Ascending aorta (tissue), 2 donors: ENCODE measurements at regions not wholly inside any gene's neighbourhood (a gene's known extent, or its start where the extent isn't known, plus 50 kb on each side); places are given as distances from the start of the nearest gene placed in this dataset.

ENCODE experiments used
- DNase-seq, 2 donors: peaks; one replicate each; pipeline ENCODE4 v3.0.0-alpha.2; 2019; ENCODE audit warnings: low spot score in 2 of 2
- H3K27ac ChIP-seq, 2 donors: fragments of 200-600 bp; sonication (generic); one replicate each; pipeline ENCODE4 v1.5.1; 2016 to 2017; ENCODE audit warnings: mild to moderate bottlenecking in 1 of 2
- H3K27me3 ChIP-seq: fragments of 200-600 bp; sonication (generic); one replicate; pipeline ENCODE4 v1.5.1; 2017
- H3K36me3 ChIP-seq, 2 donors: fragments of 200-600 bp; sonication (generic); one replicate each; pipeline ENCODE4 v1.5.1; 2016
- H3K4me1 ChIP-seq, 2 donors: fragments of 200-600 bp; sonication (generic); one replicate each; pipeline ENCODE4 v1.5.1; 2016 to 2017; ENCODE audit warnings: mild to moderate bottlenecking in 1 of 2
- H3K4me3 ChIP-seq, 2 donors: fragments of 200-600 bp; sonication (generic); one replicate each; pipeline ENCODE4 v1.5.1; 2016 to 2017; ENCODE audit warnings: mild to moderate bottlenecking in 1 of 2
- H3K9me3 ChIP-seq, 2 donors: fragments of 200-600 bp; sonication (generic); one replicate each; pipeline ENCODE4 v1.5.1; 2016
- CTCF ChIP-seq, 3 experiments: fragments of 200-600 bp in 2 of 3; fragments of 450-650 bp in 1 of 3; sonication (generic) in 2 of 3; IDR thresholded peaks; one replicate each; pipeline ENCODE4 v1.5.1; 2016 to 2019; ENCODE audit warnings: antibody characterized with exemption in 3 of 3, mild to moderate bottlenecking in 1 of 3, moderate library complexity in 1 of 3
- intact Hi-C: fragments of 100-400 bp; cut with DNase I; formaldehyde crosslinking; loops from one replicate; pipeline ENCODE4 v1.15.1; 2023

DNA sequence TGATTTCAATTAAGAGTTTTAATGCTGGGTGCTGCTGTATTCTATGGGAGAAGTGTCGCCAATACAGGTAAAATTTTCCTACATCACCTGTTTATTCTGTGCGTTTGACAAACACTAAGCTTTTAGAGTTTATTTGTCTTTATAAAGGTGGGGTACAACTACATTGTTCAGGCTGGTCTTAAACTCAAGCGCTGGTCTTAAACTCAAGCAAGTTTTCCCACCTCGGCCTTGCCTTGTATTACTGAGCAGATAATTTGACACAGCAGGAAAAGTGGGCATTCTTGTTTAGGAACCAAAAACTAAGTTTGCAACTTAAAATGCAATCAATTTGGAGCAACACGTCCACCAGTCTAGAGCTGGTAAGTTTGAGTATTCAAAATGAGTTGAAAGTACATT lies 112.9 kb upstream of the BTN3A2 start:
- Histone ChIP-seq H3K4me1 (peaks cover 0 to 10% of the 10 kb centered on the region in 2 donors), H3K27me3 (peaks cover 5% of the 10 kb centered on the region), H3K27ac (peak overlapping the region in 1 of 2 donors; percentile 64), H3K9me3 (no peaks in the 10 kb centered on the region), H3K36me3 (no peaks in the 10 kb centered on the region), H3K4me3 (peak overlapping the region; percentile 57 to 74)
- TF ChIP-seq CTCF (IDR thresholded peaks at IDR 0.05): no peak
- intact Hi-C loops: no loop called here
- no peak for DNase-seq

GRCh38 chr6:26254724-26255123 lies 110.3 kb upstream of the BTN3A2 start:
- intact Hi-C loops: no loop called here
- Histone ChIP-seq H3K27me3 (peaks cover 5% of the 10 kb centered on the region), H3K36me3 (no peaks in the 10 kb centered on the region), H3K4me1 (peaks cover 0 to 10% of the 10 kb centered on the region in 2 donors), H3K27ac (no peak overlapping the region), H3K4me3 (no peak overlapping the region), H3K9me3 (no peaks in the 10 kb centered on the region)
- TF ChIP-seq CTCF (IDR thresholded peaks at IDR 0.05): no peak
- DNase-seq: no peak

DNA sequence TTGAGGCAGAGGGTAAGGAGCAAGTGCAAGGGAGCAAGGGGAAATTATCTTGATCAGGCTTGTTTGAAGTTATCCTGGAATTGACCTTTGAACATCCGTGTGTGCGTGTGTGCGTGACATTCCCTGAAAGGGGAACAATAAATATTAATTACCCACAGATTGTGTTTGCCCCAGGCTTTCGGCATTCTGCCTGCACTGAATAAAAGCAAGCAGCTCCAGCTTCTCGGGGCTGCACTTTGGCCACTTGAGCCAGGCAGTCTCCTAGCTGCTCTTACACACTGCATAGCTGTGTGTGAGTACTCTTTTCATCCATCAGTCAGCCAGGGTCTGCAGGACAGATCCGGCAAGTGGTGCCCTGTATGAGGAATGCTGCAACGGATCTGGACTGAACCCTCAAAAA lies 107.7 kb upstream of the BTN3A2 start:
- Histone ChIP-seq H3K4me1 (no peaks in the 10 kb centered on the region), H3K27ac (no peak overlapping the region), H3K9me3 (no peaks in the 10 kb centered on the region), H3K27me3 (no peaks in the 10 kb centered on the region), H3K36me3 (no peaks in the 10 kb centered on the region), H3K4me3 (no peak overlapping the region)
- DNase-seq: no peak
- intact Hi-C loops: no loop called here
- no peak for TF ChIP-seq CTCF (IDR thresholded peaks at IDR 0.05)

GRCh38 chr6:26258212-26258977 lies 106.6 kb upstream of the BTN3A2 start:
- DNase-seq: no peak
- Histone ChIP-seq H3K9me3 (no peaks in the 10 kb centered on the region), H3K4me3 (no peak overlapping the region), H3K27me3 (no peaks in the 10 kb centered on the region), H3K36me3 (no peaks in the 10 kb centered on the region), H3K4me1 (no peaks in the 10 kb centered on the region), H3K27ac (no peak overlapping the region)
- no peak for TF ChIP-seq CTCF (IDR thresholded peaks at IDR 0.05)
- intact Hi-C loops: no loop called here

DNA sequence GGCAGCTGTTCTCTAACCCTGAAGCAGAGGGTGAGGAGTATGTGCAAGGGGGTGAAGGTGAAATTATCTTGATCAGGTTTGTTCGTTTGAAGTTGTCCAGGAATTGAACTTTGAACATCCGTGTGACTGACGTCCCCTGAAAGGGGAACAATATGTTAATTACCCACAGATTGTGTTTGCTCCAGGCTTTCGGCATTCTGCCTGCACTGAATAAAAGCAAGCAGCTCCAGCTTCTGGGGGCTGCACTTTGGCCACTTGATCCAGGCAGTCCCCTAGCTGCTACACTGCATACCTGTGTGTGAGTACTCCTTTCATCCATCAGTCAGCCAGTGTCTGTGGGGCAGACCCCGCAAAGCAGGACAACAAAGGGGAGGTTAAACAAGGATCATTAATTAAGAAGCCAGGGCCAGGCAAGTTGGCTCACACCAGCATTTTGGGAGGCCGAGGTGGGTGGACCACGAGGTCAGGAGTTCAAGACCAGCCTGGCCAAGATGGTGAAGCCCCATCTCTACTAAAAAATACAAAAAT lies 104.8 kb upstream of the BTN3A2 start:
- no peaks in the 10 kb centered on the region for H3K9me3 ChIP-seq
- no peak overlapping the region for H3K27ac ChIP-seq
- no peak for DNase-seq
- no peaks in the 10 kb centered on the region for H3K36me3 ChIP-seq
- TF ChIP-seq CTCF (IDR thresholded peaks at IDR 0.05): no peak
- H3K4me1 ChIP-seq: no peaks in the 10 kb centered on the region
- no peak overlapping the region for H3K4me3 ChIP-seq
- H3K27me3 ChIP-seq: no peaks in the 10 kb centered on the region
- intact Hi-C loops: no loop called here
